ENCODE measurements at regions not wholly inside any gene's neighbourhood (a gene's known extent, or its start where the extent isn't known, plus 50 kb on each side); places are given as distances from the start of the nearest gene placed in this dataset.

DNA sequence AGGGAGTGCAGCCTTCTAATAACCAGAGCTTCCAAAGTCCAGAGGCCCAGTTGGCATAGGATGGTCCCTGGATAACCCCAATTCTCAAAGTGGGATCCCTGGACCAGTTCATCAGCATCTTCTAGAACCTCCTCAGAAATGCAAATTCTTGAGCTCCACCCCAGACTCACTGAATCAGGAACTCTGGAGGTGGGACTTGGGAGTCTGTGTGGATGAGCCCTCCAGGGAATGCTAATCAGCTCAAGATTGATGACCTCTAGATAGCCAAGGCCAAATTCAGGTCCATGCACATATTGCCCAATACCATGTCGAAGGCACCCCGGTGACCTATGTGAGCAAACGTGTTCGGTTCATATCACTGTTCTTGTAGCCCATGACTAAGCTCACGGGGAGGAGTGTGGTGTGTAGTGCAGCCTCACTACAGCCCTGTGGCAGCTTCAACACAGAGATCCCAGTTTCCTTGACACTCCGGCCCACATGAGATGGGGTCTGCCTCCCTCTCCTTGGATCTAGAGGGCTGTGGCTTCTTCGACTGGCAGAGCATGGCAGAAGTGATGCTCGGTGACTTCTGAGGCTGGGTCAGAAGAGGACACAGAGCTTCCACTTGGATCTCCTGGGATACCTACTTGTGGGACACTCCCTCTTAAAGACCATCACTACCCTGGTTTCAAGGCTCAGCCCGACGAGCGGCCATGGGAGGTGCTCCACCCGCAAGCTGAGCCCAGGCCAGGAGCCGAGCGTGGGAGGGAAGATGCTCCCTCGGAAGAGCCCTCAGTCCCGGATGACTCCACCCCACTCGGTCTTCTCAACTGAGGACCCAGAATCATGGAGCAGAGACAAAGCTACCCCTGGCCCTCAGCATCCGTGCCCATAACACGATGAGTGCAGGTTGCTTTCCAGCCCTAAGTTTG, 151.1 kb upstream of the CST7 start:
- Mint-ChIP-seq H3K4me1 (peaks cover 13% of the 10 kb centered on the region), H3K36me3 (ENCODE audit: low read depth) (no peaks in the 10 kb centered on the region), H3K9me3 (no peaks in the 10 kb centered on the region), H3K27me3 (ENCODE audit: low read depth, poor library complexity) (peaks cover 14% of the 10 kb centered on the region), H3K4me3 (no peak overlapping the region), H3K27ac (no peak overlapping the region)
- no peak for TF ChIP-seq CTCF (IDR thresholded peaks at IDR 0.05)
- no peak for DNase-seq

- Mint-ChIP-seq H3K27me3 (ENCODE audit: low read depth, poor library complexity) (peaks cover 10% of the 10 kb centered on the region), H3K9me3 (no peaks in the 10 kb centered on the region), H3K4me3 (no peak overlapping the region), H3K4me1 (peaks cover 13% of the 10 kb centered on the region), H3K27ac (no peak overlapping the region), H3K36me3 (ENCODE audit: low read depth) (no peaks in the 10 kb centered on the region)
- no peak for DNase-seq
- no peak for TF ChIP-seq CTCF (IDR thresholded peaks at IDR 0.05)
These were observed 150.0 kb upstream of the CST7 start for GRCh38 chr20:24798930-24799705.

DNA sequence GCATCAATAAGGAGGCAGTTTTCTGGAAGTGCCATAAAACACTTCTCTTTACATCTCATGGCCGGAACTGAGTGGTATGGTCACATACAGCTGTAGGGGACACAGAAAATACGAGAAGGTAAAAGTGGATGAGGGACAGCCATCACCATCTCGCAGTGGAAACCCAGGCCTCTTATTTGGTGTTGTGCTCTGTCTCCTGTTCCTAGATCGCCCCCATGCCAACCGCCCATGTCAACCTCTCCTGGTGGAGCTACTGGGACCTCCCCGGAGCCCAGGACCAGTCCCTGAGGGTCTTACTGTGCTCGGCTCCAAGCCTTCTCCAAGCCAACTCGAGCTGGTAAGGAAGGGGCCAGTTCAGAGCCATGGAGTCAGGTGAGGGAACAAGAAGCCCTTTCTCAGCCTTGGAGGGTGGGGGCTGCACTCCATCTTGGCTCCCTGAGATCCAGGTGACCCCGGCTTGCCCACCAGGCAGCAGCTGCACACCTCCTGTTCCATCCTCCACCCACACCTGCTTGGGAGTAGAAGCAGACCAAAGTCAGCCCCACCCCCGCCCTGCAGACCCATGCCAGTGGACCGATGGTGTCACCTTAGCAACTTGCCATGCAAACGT, 149.0 kb upstream of the CST7 start:
- DNase-seq = no peak
- no peak overlapping the region for H3K27ac Mint-ChIP-seq
- peaks cover 12% of the 10 kb centered on the region for H3K4me1 Mint-ChIP-seq
- H3K9me3 Mint-ChIP-seq = no peaks in the 10 kb centered on the region
- TF ChIP-seq CTCF (IDR thresholded peaks at IDR 0.05) = no peak
- no peaks in the 10 kb centered on the region for H3K36me3 Mint-ChIP-seq (ENCODE audit: low read depth)
- H3K4me3 Mint-ChIP-seq = no peak overlapping the region
- H3K27me3 Mint-ChIP-seq (ENCODE audit: low read depth, poor library complexity) = peaks cover 10% of the 10 kb centered on the region

GRCh38 chr20:24802286-24802820, 146.7 kb upstream of the CST7 start:
- H3K9me3 Mint-ChIP-seq = no peaks in the 10 kb centered on the region
- no peak overlapping the region for H3K4me3 Mint-ChIP-seq
- DNase-seq = no peak
- H3K27ac Mint-ChIP-seq = no peak overlapping the region
- H3K36me3 Mint-ChIP-seq (ENCODE audit: low read depth) = no peaks in the 10 kb centered on the region
- H3K27me3 Mint-ChIP-seq (ENCODE audit: low read depth, poor library complexity) = peaks cover 6% of the 10 kb centered on the region
- no peak for TF ChIP-seq CTCF (IDR thresholded peaks at IDR 0.05)
- H3K4me1 Mint-ChIP-seq = peaks cover 17% of the 10 kb centered on the region

- Mint-ChIP-seq H3K27ac (no peak overlapping the region), H3K4me1 (peaks cover 32% of the 10 kb centered on the region), H3K9me3 (no peaks in the 10 kb centered on the region), H3K4me3 (no peak overlapping the region), H3K36me3 (ENCODE audit: low read depth) (no peaks in the 10 kb centered on the region), H3K27me3 (ENCODE audit: low read depth, poor library complexity) (peaks cover 6% of the 10 kb centered on the region)
- no peak for DNase-seq
- TF ChIP-seq CTCF (IDR thresholded peaks at IDR 0.05) = no peak
These were observed 144.4 kb upstream of the CST7 start for GRCh38 chr20:24804481-24805206.

Data from nephron progenitor cell (in vitro differentiated cells).